Transverse colon (tissue), 3 donors: ENCODE measurements at regions not wholly inside any gene's neighbourhood (a gene's known extent, or its start where the extent isn't known, plus 50 kb on each side); places are given as distances from the start of the nearest gene placed in this dataset.

ENCODE experiments used
- POLR2A ChIP-seq: fragments of 450-650 bp; IDR thresholded peaks from one replicate; pipeline ENCODE4 v1.6.1; 2016; ENCODE audit warnings: antibody characterized with exemption, mild to moderate bottlenecking, moderate library complexity
- TF ChIP-seq, protein P1 (sequence below), 5 experiments: fragments of 200-600 bp in 3 of 5; fragments of 450-650 bp in 2 of 5; sonication (generic) in 3 of 5; IDR thresholded peaks; 1 replicate in 2 of 5; 2 replicates in 3 of 5; pipeline ENCODE4 v1.5.1; 2016 to 2017; ENCODE audit warnings: antibody characterized with exemption in 5 of 5, inconsistent platforms in 3 of 5, mild to moderate bottlenecking in 2 of 5, moderate library complexity in 1 of 5

DNA sequence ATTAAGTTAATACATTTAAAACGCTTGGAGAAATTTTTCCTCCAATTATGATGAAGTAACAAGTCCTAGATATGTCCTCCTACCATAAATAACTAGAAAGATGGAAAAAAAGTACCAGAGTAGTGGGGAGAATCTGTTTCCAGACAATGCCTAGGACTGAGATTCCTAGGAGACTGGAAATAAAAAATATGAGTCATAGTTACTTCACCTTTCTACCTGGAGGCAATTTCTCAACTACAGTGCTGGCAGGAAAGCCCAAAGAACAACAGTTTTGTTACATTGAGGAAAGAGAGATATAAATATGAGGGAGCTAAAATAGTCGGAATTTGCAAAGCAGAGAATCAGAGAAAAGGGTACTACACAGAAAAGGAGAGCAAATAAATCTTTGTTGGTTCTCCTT, 202.1 kb upstream of the ARHGAP42 start:
- TF ChIP-seq, protein P1, sequence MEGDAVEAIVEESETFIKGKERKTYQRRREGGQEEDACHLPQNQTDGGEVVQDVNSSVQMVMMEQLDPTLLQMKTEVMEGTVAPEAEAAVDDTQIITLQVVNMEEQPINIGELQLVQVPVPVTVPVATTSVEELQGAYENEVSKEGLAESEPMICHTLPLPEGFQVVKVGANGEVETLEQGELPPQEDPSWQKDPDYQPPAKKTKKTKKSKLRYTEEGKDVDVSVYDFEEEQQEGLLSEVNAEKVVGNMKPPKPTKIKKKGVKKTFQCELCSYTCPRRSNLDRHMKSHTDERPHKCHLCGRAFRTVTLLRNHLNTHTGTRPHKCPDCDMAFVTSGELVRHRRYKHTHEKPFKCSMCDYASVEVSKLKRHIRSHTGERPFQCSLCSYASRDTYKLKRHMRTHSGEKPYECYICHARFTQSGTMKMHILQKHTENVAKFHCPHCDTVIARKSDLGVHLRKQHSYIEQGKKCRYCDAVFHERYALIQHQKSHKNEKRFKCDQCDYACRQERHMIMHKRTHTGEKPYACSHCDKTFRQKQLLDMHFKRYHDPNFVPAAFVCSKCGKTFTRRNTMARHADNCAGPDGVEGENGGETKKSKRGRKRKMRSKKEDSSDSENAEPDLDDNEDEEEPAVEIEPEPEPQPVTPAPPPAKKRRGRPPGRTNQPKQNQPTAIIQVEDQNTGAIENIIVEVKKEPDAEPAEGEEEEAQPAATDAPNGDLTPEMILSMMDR (IDR thresholded peaks at IDR 0.05): no peak
- TF ChIP-seq POLR2A: no peak
